Neural progenitor cell (in vitro differentiated cells): ENCODE measurements at regions not wholly inside any gene's neighbourhood (a gene's known extent, or its start where the extent isn't known, plus 50 kb on each side); places are given as distances from the start of the nearest gene placed in this dataset.

Experiments
- DNase-seq: peaks from one replicate; pipeline ENCODE4 v3.0.0-alpha.2; 2016; ENCODE audit warnings: low spot score
- H2AFZ ChIP-seq: fragments of 200-600 bp; sonication (generic); replicated peaks from 2 replicates; pipeline ENCODE4 v1.6.1; 2016; ENCODE audit warnings: antibody characterized with exemption
- H3F3A ChIP-seq: fragments of 200-600 bp; sonication (generic); 2 replicates; pipeline ENCODE4 v1.6.1; 2016; ENCODE audit warnings: antibody characterized with exemption, low read depth
- H3K27ac ChIP-seq: fragments of 200-600 bp; sonication (generic); 2 replicates; pipeline ENCODE4 v1.5.1; 2016; ENCODE audit warnings: mild to moderate bottlenecking
- H3K27me3 ChIP-seq: fragments of 200-600 bp; sonication (generic); 2 replicates; pipeline ENCODE4 v1.6.1; 2016; ENCODE audit warnings: mild to moderate bottlenecking, moderate library complexity
- H3K36me3 ChIP-seq: fragments of 200-600 bp; sonication (generic); 2 replicates; pipeline ENCODE4 v1.5.1; 2016
- H3K4me1 ChIP-seq: fragments of 200-600 bp; sonication (generic); 2 replicates; pipeline ENCODE4 v1.6.1; 2016; ENCODE audit warnings: mixed run types
- H3K4me2 ChIP-seq: fragments of 200-600 bp; sonication (generic); 2 replicates; pipeline ENCODE4 v1.6.1; 2016
- H3K4me3 ChIP-seq: fragments of 200-600 bp; sonication (generic); 2 replicates; pipeline ENCODE4 v1.5.1; 2016
- H3K79me2 ChIP-seq: fragments of 200-600 bp; sonication (generic); 2 replicates; pipeline ENCODE4 v1.6.1; 2016; ENCODE audit warnings: low read depth
- H3K9ac ChIP-seq: fragments of 200-600 bp; sonication (generic); 2 replicates; pipeline ENCODE4 v1.6.1; 2016
- H3K9me3 ChIP-seq: fragments of 200-600 bp; sonication (generic); 2 replicates; pipeline ENCODE4 v1.5.1; 2016; ENCODE audit warnings: low read depth
- H4K20me1 ChIP-seq: fragments of 200-600 bp; sonication (generic); 2 replicates; pipeline ENCODE4 v1.6.1; 2016; ENCODE audit warnings: low read depth
- H3K27ac Mint-ChIP-seq: 3 replicates; pipeline ENCODE4 v1.8.0; 2021; ENCODE audit warnings: mixed read lengths
- H3K27me3 Mint-ChIP-seq: 2 replicates; pipeline ENCODE4 v1.8.0; 2022; ENCODE audit warnings: low read depth, mild to moderate bottlenecking, inconsistent platforms, moderate library complexity, mixed read lengths; ENCODE audit not compliant: insufficient read depth
- H3K36me3 Mint-ChIP-seq: 3 replicates; pipeline ENCODE4 v1.8.0; 2021; ENCODE audit warnings: mixed read lengths
- H3K4me1 Mint-ChIP-seq: 3 replicates; pipeline ENCODE4 v1.8.0; 2021; ENCODE audit warnings: mixed read lengths
- H3K4me3 Mint-ChIP-seq: 3 replicates; pipeline ENCODE4 v1.8.0; 2021; ENCODE audit warnings: mild to moderate bottlenecking, moderate library complexity, mixed read lengths
- H3K9me3 Mint-ChIP-seq: 3 replicates; pipeline ENCODE4 v1.8.0; 2020; ENCODE audit warnings: mixed read lengths
- EZH2 ChIP-seq: fragments of 200-600 bp; sonication (generic); IDR thresholded peaks from 2 replicates; pipeline ENCODE4 v1.6.1; 2017; ENCODE audit warnings: antibody characterized with exemption, mild to moderate bottlenecking, moderate library complexity
- EZH2phosphoT487 ChIP-seq: fragments of 200-600 bp; sonication (generic); IDR thresholded peaks from 2 replicates; pipeline ENCODE4 v1.6.1; 2017; ENCODE audit warnings: antibody characterized with exemption
- TF ChIP-seq, protein P1 (sequence below): fragments of 200-600 bp; sonication (generic); IDR thresholded peaks from 2 replicates; pipeline ENCODE4 v1.5.1; 2017; ENCODE audit warnings: antibody characterized with exemption, mild to moderate bottlenecking

DNA sequence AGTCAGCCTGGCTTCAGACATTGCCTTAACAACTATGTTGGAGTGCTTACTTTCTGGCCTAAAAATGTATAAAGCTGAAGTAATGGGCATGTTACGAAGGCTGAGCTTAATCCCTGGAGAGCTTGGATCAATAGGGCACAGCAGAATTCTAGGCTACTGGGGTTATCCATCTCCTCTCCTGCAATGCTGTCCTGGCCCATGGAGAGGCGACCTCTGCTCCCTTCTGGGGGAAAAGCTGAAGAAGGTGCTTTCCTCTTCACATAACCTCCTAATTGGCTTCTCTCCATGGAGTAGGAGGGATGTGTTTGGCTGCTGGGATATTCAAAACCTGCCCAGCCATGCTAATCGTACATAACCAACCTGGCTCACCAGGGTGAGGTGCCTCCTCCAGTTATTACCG, 403.5 kb downstream of the DMRT2 start:
- no peaks in the 10 kb centered on the region for H3K27me3 Mint-ChIP-seq
- H3K9me3 Mint-ChIP-seq = no peaks in the 10 kb centered on the region
- no peak overlapping the region for H3K27ac ChIP-seq
- H3K36me3 ChIP-seq = no peaks in the 10 kb centered on the region
- H3F3A ChIP-seq = no peaks in the 10 kb centered on the region
- TF ChIP-seq EZH2phosphoT487 = no peak
- no peak for TF ChIP-seq EZH2
- TF ChIP-seq, protein P1, sequence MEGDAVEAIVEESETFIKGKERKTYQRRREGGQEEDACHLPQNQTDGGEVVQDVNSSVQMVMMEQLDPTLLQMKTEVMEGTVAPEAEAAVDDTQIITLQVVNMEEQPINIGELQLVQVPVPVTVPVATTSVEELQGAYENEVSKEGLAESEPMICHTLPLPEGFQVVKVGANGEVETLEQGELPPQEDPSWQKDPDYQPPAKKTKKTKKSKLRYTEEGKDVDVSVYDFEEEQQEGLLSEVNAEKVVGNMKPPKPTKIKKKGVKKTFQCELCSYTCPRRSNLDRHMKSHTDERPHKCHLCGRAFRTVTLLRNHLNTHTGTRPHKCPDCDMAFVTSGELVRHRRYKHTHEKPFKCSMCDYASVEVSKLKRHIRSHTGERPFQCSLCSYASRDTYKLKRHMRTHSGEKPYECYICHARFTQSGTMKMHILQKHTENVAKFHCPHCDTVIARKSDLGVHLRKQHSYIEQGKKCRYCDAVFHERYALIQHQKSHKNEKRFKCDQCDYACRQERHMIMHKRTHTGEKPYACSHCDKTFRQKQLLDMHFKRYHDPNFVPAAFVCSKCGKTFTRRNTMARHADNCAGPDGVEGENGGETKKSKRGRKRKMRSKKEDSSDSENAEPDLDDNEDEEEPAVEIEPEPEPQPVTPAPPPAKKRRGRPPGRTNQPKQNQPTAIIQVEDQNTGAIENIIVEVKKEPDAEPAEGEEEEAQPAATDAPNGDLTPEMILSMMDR = no peak
- H4K20me1 ChIP-seq = no peaks in the 10 kb centered on the region
- no peaks in the 10 kb centered on the region for H3K4me1 ChIP-seq
- no peaks in the 10 kb centered on the region for H3K79me2 ChIP-seq
- H3K27ac Mint-ChIP-seq = no peak overlapping the region
- H3K36me3 Mint-ChIP-seq = no peaks in the 10 kb centered on the region
- H3K9me3 ChIP-seq = peaks cover 27% of the 10 kb centered on the region
- H3K4me2 ChIP-seq = no peak overlapping the region
- H3K4me3 ChIP-seq = no peak overlapping the region
- H3K4me1 Mint-ChIP-seq = no peaks in the 10 kb centered on the region
- no peak overlapping the region for H3K9ac ChIP-seq
- H2AFZ ChIP-seq = no peak overlapping the region
- H3K4me3 Mint-ChIP-seq = no peak overlapping the region
- DNase-seq = no peak
- no peaks in the 10 kb centered on the region for H3K27me3 ChIP-seq

DNA sequence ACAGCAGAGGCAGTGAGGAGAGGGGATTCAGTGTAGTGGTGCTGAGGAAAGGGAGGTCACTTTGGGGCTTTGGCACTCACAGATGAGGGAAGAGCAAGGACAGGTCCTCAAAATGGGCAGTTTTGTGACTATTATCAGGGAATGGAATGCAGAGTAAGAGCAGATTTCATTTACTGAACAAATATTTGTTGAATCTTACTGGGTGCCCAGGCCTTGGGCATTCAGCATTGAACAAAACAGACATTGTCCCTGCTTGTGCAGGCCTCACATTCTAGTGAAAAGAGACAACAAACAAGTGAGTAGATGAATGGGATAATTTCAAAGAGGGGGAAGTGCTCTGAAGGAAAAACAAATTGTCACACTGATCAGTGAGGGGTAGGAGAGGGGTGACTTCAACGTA, 404.1 kb downstream of the DMRT2 start:
- TF ChIP-seq EZH2phosphoT487 (no peak), EZH2 (no peak)
- TF ChIP-seq, protein P1 = no peak
- Mint-ChIP-seq H3K27me3 (no peaks in the 10 kb centered on the region), H3K4me3 (no peak overlapping the region), H3K4me1 (no peaks in the 10 kb centered on the region), H3K27ac (no peak overlapping the region), H3K9me3 (no peaks in the 10 kb centered on the region), H3K36me3 (no peaks in the 10 kb centered on the region)
- Histone ChIP-seq H3K36me3 (no peaks in the 10 kb centered on the region), H4K20me1 (no peaks in the 10 kb centered on the region), H3K9me3 (peaks cover 27% of the 10 kb centered on the region), H3K79me2 (no peaks in the 10 kb centered on the region), H3K4me1 (no peaks in the 10 kb centered on the region), H3K4me3 (no peak overlapping the region), H3K9ac (no peak overlapping the region), H3F3A (no peaks in the 10 kb centered on the region), H2AFZ (no peak overlapping the region), H3K27ac (no peak overlapping the region), H3K4me2 (no peak overlapping the region), H3K27me3 (no peaks in the 10 kb centered on the region)
- no peak for DNase-seq

DNA sequence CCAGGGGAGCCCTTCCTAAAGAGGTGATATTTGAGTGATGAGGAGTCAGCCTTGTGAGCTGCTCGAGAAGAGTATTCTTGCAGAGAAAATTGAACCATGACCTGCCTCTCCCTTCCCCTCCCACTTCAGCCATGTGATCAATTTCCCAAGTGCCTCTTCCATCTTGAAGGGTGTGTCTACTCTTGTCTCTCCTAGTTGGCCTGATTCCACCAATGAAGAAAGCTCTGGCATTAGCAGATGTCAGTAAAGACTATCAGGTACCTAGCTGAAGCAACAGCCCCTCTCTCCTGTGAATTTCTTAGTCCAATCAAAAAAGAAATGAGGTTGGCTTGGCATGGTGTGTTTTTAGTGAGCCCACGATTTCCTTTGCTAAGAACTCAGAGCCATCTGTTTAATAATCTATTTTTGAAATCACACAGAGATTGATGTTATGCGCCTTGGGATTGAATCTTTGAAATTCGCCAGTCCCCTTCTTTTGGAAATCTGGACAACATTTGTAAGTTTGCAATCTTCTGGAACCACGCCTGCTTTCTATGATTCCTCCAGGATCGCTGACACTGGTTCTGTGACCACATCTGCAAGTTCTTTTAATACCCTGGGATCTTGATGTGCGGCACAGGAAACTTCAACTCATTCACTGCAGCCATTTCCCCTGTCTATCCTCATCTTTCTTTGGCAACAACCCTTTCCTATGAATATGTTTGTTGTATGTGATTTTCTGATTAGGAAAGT, 404.6 kb downstream of the DMRT2 start:
- H3K4me1 Mint-ChIP-seq = no peaks in the 10 kb centered on the region
- H4K20me1 ChIP-seq = no peaks in the 10 kb centered on the region
- no peak overlapping the region for H3K9ac ChIP-seq
- TF ChIP-seq EZH2 = no peak
- TF ChIP-seq, protein P1 = no peak
- TF ChIP-seq EZH2phosphoT487 = no peak
- H3K79me2 ChIP-seq = no peaks in the 10 kb centered on the region
- H3K27me3 Mint-ChIP-seq = no peaks in the 10 kb centered on the region
- no peaks in the 10 kb centered on the region for H3K27me3 ChIP-seq
- no peak overlapping the region for H2AFZ ChIP-seq
- H3K36me3 Mint-ChIP-seq = no peaks in the 10 kb centered on the region
- no peak overlapping the region for H3K27ac Mint-ChIP-seq
- H3K9me3 Mint-ChIP-seq = no peaks in the 10 kb centered on the region
- H3K4me3 ChIP-seq = no peak overlapping the region
- peaks cover 27% of the 10 kb centered on the region for H3K9me3 ChIP-seq
- no peak overlapping the region for H3K4me2 ChIP-seq
- no peaks in the 10 kb centered on the region for H3K36me3 ChIP-seq
- no peak for DNase-seq
- no peak overlapping the region for H3K27ac ChIP-seq
- H3F3A ChIP-seq = no peaks in the 10 kb centered on the region
- H3K4me1 ChIP-seq = no peaks in the 10 kb centered on the region
- no peak overlapping the region for H3K4me3 Mint-ChIP-seq
